HG02763 (cell line): ENCODE measurements at regions not wholly inside any gene's neighbourhood (a gene's known extent, or its start where the extent isn't known, plus 50 kb on each side); places are given as distances from the start of the nearest gene placed in this dataset.

Experiments
- ATAC-seq: cut with Tn5 transposase; IDR thresholded peaks from one replicate; pipeline ENCODE4 v1.9.1; 2021; ENCODE audit warnings: mild to moderate bottlenecking, moderate library complexity; ENCODE audit not compliant: unreplicated experiment

GRCh38 chr22:47270463-47271135 is 508.1 kb downstream of the TBC1D22A start:
- ATAC-seq, result no peak

- no peak for ATAC-seq
These were observed 507.2 kb downstream of the TBC1D22A start for GRCh38 chr22:47269516-47270088.

GRCh38 chr22:47267513-47268282 is 505.2 kb downstream of the TBC1D22A start:
- ATAC-seq, result no peak

- no peak for ATAC-seq
These were observed 503.9 kb downstream of the TBC1D22A start for GRCh38 chr22:47266329-47266728.

DNA sequence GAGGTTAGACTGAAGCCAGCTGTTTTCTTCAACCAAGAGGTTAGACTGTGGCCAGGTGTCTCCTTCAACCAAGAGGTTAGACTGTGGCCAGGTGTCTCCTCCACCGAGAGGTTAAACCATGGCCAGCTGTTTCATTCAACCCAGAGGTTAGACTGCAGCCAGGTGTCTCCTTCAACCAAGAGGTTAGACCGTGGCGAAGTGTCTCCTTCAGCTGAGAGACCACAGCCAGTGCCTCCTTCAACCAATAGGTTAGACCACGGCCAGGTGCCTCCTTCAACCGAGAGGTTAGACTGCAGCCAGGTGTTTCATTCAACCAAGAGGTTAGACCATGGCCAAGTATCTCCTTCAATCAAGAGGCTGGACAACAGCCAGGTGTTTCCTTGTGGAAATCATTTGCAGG is 498.1 kb downstream of the TBC1D22A start:
- ATAC-seq, result no peak

- ATAC-seq, result no peak
These were observed 497.5 kb downstream of the TBC1D22A start for GRCh38 chr22:47259990-47260389.

GRCh38 chr22:47259049-47259448 is 496.6 kb downstream of the TBC1D22A start:
- ATAC-seq, result no peak

GRCh38 chr22:47257976-47258375 is 495.5 kb downstream of the TBC1D22A start:
- no peak for ATAC-seq

- no peak for ATAC-seq
These were observed 495.1 kb downstream of the TBC1D22A start for GRCh38 chr22:47257566-47257965.

DNA sequence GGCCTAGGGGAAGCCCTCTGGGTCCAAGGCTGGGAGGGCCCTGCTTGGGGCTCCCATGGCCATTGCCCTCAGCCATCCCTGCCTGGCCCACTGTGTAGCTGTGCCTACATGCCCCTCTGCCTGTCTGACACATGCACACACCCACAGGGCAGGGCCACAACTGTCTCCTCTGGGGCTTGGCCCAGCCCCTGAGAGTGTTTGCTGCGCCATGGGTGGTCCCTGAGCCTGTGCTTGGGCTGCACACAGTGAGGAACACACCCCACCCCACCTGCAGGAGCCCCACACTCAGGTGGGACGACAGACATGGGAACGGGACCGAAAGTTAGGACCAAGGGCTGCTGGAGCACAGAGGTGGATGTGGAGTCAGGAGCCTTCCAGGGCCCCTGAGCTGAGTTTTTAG is 489.5 kb downstream of the TBC1D22A start:
- no peak for ATAC-seq

DNA sequence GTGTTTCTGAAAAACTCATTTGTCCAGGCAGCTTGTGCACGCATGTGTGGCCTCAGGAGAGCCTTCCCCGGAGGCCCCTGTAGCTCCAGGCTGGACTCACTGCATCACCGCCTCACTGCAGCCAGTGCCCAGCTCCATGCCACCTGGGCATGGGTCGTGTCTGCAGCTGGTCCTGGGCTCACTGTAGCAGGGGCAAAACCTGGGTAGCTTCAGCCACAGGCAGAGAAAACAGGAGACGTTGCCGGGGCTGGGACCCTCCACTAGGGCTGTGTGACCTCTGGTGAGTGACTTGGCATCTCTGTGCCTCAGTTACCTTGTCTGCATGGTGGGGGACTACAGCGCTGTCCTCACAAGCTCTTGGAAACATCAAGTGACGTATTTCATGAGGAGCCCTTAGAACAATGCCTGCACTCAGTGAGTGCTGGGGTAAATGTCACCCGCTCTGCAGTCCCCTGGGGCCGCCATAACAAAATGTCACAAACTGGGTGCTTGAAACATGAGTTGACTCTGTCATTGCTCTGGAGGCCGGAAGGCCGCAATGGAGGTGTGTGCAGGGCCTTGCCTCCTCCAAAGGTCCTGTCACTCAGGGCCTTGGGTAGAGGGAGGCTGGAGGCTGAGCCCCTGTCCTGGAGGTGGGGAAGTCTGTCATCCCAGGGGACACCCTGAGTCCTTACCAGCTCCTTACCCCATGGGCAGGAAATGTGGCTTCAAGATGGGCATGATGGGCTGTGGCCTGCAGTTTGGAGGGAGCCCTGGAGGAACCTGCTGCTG is 488.7 kb downstream of the TBC1D22A start:
- ATAC-seq, result no peak

GRCh38 chr22:47249370-47249928 is 487.0 kb downstream of the TBC1D22A start:
- ATAC-seq, result no peak

DNA sequence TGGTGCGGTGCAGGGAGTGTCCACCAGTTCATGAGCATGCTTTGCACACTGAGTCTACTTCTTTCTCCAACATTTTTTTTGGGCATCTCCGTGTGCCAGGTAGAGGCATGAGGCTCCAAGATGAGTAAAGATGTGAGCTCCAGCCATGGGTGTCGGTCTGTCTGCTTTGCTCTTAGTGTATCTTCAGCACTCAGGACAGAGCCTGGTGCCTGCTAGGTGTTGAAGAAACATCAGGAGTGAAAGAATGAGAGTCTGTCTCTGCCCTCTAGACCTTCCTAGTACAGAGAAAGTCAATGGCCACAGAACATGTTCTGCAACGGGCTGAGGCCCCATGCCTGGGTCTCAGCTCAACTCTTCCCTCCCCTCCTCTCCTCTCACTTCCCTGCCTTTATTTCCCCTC is 486.5 kb downstream of the TBC1D22A start:
- no peak for ATAC-seq

- no peak for ATAC-seq
These were observed 485.3 kb downstream of the TBC1D22A start for GRCh38 chr22:47247579-47248240.

- ATAC-seq, result no peak
These were observed 483.3 kb downstream of the TBC1D22A start for GRCh38 chr22:47245786-47246185.

GRCh38 chr22:47245286-47245685 is 482.8 kb downstream of the TBC1D22A start:
- no peak for ATAC-seq

DNA sequence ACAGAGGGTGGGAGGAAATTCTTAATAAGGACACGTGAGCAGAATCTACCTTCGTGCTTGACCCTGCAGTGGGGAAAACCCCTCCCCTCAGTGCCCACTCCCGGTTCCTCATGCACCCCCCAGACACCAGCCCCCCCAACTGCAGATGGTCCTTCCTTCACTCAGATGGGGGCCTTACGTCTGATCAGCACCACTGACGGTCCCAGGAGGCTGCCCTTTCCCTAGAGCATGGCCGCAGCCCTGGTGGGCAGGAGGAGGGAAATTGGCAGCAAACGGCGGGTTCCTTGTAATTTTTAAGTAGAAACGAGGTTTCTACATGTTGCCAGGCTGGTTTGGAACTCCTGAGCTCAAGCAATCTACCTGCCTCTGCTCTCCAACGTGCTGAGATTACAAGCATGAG is 477.7 kb downstream of the TBC1D22A start:
- ATAC-seq, result no peak

DNA sequence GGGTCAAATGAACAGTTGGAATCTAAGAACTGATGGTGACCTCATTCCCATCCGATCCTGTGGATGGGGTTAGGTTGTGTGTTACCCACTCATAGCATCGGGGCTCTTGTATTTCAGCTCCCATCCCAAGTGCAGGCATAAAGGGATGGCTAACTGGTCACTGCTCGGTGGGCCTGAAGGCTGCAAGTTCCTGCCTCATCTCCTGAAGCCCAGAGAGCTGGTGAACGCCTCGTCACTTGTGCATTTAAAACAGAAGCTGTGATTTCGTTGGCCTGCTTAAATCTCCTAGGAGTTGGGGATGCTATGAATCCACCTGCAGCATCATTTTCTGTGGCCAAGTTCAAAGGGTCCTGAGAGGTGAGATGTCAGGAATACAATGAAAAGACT is 477.0 kb downstream of the TBC1D22A start:
- ATAC-seq, result no peak

GRCh38 chr22:47238690-47239473 is 476.4 kb downstream of the TBC1D22A start:
- no peak for ATAC-seq
